Neural cell (in vitro differentiated cells): ENCODE measurements at regions not wholly inside any gene's neighbourhood (a gene's known extent, or its start where the extent isn't known, plus 50 kb on each side); places are given as distances from the start of the nearest gene placed in this dataset.

Experiments
- H2AFZ ChIP-seq: fragments of 200-600, 300-800 bp; sonication (generic), shearing (Covaris generic); 2 replicates; pipeline ENCODE4 v1.6.0; 2014; ENCODE audit warnings: low read depth, mild to moderate bottlenecking, antibody characterized with exemption, low read length, moderate library complexity
- H3F3A ChIP-seq: fragments of 200-600 bp; shearing (Covaris generic); 2 replicates; pipeline ENCODE4 v1.6.1; 2016; ENCODE audit warnings: mild to moderate bottlenecking, moderate library complexity, mixed read lengths, antibody characterized with exemption, low read length; ENCODE audit not compliant: insufficient read depth, poor library complexity, severe bottlenecking
- H3K27ac ChIP-seq: fragments of 200-600, 300-800 bp; sonication (generic), shearing (Covaris generic); 2 replicates; pipeline ENCODE4 v1.5.1; 2014; ENCODE audit warnings: mild to moderate bottlenecking, low read length, moderate library complexity
- H3K27me3 ChIP-seq: fragments of 300-800, 200-600 bp; sonication (generic), shearing (Covaris generic); 2 replicates; pipeline ENCODE4 v1.6.0; 2014; ENCODE audit warnings: mild to moderate bottlenecking, low read depth, low read length, moderate library complexity; ENCODE audit not compliant: insufficient read depth
- H3K36me3 ChIP-seq: fragments of 300-800, 200-600 bp; sonication (generic), shearing (Covaris generic); 2 replicates; pipeline ENCODE4 v1.5.1; 2014; ENCODE audit warnings: mild to moderate bottlenecking, antibody characterized with exemption, low read length, moderate library complexity; ENCODE audit not compliant: insufficient read depth
- H3K4me2 ChIP-seq: fragments of 300-800, 200-600 bp; sonication (generic), shearing (Covaris generic); 2 replicates; pipeline ENCODE4 v1.6.0; 2014; ENCODE audit warnings: mild to moderate bottlenecking, low read length
- H3K4me3 ChIP-seq: fragments of 300-800, 200-600 bp; sonication (generic), shearing (Covaris generic); 2 replicates; pipeline ENCODE4 v1.5.1; 2014; ENCODE audit warnings: mild to moderate bottlenecking, low read length, moderate library complexity
- H3K79me2 ChIP-seq: fragments of 200-600 bp; shearing (Covaris generic); replicated peaks from 2 replicates; pipeline ENCODE4 v1.6.0; 2014; ENCODE audit warnings: mild to moderate bottlenecking, low read length, moderate library complexity; ENCODE audit not compliant: insufficient read depth
- H3K9ac ChIP-seq: fragments of 300-800, 200-600 bp; sonication (generic), shearing (Covaris generic); 2 replicates; pipeline ENCODE4 v1.6.1; 2016; ENCODE audit warnings: mild to moderate bottlenecking, low read length, mixed read lengths
- H3K9me2 ChIP-seq: fragments of 200-600 bp; shearing (Covaris generic); 2 replicates; pipeline ENCODE4 v1.6.1; 2016; ENCODE audit warnings: mild to moderate bottlenecking, low read length, mixed read lengths; ENCODE audit not compliant: insufficient read depth
- H3K9me3 ChIP-seq: fragments of 200-600, 300-800 bp; sonication (generic), shearing (Covaris generic); 2 replicates; pipeline ENCODE4 v1.6.1; 2016; ENCODE audit warnings: mild to moderate bottlenecking, mixed run types, low read length, moderate library complexity, mixed read lengths
- H4K20me1 ChIP-seq: fragments of 200-600 bp; shearing (Covaris generic); 2 replicates; pipeline ENCODE4 v1.6.1; 2016; ENCODE audit warnings: mild to moderate bottlenecking, mixed run types; ENCODE audit not compliant: insufficient read depth
- EP300 ChIP-seq: fragments of 450-650 bp; conservative IDR thresholded peaks from 2 replicates; pipeline ENCODE4 v1.6.1; 2014; ENCODE audit warnings: antibody characterized with exemption, mild to moderate bottlenecking, moderate library complexity; ENCODE audit not compliant: poor library complexity, severe bottlenecking
- EZH2 ChIP-seq: fragments of 200-600, 300-800 bp; shearing (Covaris generic), sonication (generic); IDR thresholded peaks from 2 replicates; pipeline ENCODE4 v1.6.1; 2014; ENCODE audit warnings: antibody characterized with exemption, low read length, borderline replicate concordance, mild to moderate bottlenecking; ENCODE audit not compliant: insufficient read depth, poor library complexity, severe bottlenecking
- MXI1 ChIP-seq: fragments of 450-650 bp; conservative IDR thresholded peaks from 2 replicates; pipeline ENCODE4 v1.6.1; 2014; ENCODE audit warnings: antibody characterized with exemption, mild to moderate bottlenecking; ENCODE audit not compliant: poor library complexity, severe bottlenecking
- POLR2AphosphoS5 ChIP-seq: IDR thresholded peaks from 2 replicates; pipeline ENCODE4 v1.6.1; 2012
- RAD21 ChIP-seq: fragments of 450-650 bp; conservative IDR thresholded peaks from 2 replicates; pipeline ENCODE4 v1.6.1; 2014; ENCODE audit warnings: antibody characterized with exemption, mild to moderate bottlenecking, moderate library complexity
- REST ChIP-seq: IDR thresholded peaks from 2 replicates; pipeline ENCODE4 v1.6.1; 2012; ENCODE audit warnings: borderline replicate concordance
- SMC3 ChIP-seq: fragments of 450-650 bp; conservative IDR thresholded peaks from 2 replicates; pipeline ENCODE4 v1.6.1; 2014; ENCODE audit warnings: antibody characterized with exemption, mild to moderate bottlenecking, moderate library complexity; ENCODE audit not compliant: poor library complexity
- TAF1 ChIP-seq: IDR thresholded peaks from 2 replicates; pipeline ENCODE4 v1.6.1; 2012; ENCODE audit warnings: low read depth
- TF ChIP-seq, protein P1 (sequence below): fragments of 450-650 bp; IDR thresholded peaks from 2 replicates; pipeline ENCODE4 v1.5.1; 2014; ENCODE audit warnings: antibody characterized with exemption, mild to moderate bottlenecking, moderate library complexity; ENCODE audit not compliant: poor library complexity, severe bottlenecking

- H3K4me3 ChIP-seq: no peak overlapping the region
Measured at GRCh38 chr3:117103675-117104074, 394.1 kb downstream of the TUSC7 start.

DNA sequence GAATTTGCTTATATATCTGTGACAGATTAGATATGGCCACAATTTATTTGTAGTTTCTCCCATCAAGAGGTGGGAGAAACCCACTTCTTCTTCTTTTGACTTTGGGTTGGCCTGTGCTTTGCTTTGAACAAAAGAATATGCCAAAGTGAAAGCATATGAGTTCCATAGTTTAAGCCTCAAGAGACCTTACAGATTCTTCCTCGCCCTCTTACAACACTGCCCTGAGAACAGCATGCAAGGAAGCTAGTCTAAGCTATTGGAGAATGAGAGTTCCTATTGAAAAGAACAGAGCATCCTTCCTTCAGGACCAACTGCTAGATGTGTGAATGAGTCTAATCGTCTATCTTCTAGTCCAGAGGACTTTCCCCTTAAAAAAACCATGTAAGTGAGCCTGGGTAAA, 394.8 kb downstream of the TUSC7 start:
- Histone ChIP-seq H3K4me3 (no peak overlapping the region), H4K20me1 (no peaks in the 10 kb centered on the region), H3K9me3 (no peaks in the 10 kb centered on the region), H3K36me3 (no peaks in the 10 kb centered on the region), H3K79me2 (no peaks in the 10 kb centered on the region), H3K4me2 (no peak overlapping the region), H3F3A (no peaks in the 10 kb centered on the region), H3K9ac (no peak overlapping the region), H3K27ac (no peak overlapping the region), H3K9me2 (no peaks in the 10 kb centered on the region), H3K27me3 (no peaks in the 10 kb centered on the region), H2AFZ (no peak overlapping the region)
- TF ChIP-seq SMC3 (no peak), EZH2 (no peak), POLR2AphosphoS5 (no peak), TAF1 (no peak), RAD21 (no peak), REST (no peak), EP300 (no peak), MXI1 (no peak)
- TF ChIP-seq, protein P1, sequence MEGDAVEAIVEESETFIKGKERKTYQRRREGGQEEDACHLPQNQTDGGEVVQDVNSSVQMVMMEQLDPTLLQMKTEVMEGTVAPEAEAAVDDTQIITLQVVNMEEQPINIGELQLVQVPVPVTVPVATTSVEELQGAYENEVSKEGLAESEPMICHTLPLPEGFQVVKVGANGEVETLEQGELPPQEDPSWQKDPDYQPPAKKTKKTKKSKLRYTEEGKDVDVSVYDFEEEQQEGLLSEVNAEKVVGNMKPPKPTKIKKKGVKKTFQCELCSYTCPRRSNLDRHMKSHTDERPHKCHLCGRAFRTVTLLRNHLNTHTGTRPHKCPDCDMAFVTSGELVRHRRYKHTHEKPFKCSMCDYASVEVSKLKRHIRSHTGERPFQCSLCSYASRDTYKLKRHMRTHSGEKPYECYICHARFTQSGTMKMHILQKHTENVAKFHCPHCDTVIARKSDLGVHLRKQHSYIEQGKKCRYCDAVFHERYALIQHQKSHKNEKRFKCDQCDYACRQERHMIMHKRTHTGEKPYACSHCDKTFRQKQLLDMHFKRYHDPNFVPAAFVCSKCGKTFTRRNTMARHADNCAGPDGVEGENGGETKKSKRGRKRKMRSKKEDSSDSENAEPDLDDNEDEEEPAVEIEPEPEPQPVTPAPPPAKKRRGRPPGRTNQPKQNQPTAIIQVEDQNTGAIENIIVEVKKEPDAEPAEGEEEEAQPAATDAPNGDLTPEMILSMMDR: no peak

More at GRCh38 chr3:117103675-117104074, 394.1 kb downstream of the TUSC7 start:
- H3K79me2 ChIP-seq: no peaks in the 10 kb centered on the region
- no peaks in the 10 kb centered on the region for H4K20me1 ChIP-seq
- H2AFZ ChIP-seq: no peak overlapping the region
- no peaks in the 10 kb centered on the region for H3F3A ChIP-seq
- no peak overlapping the region for H3K4me2 ChIP-seq
- no peak for TF ChIP-seq EZH2
- no peak for TF ChIP-seq MXI1
- TF ChIP-seq REST: no peak
- TF ChIP-seq, protein P1: no peak
- no peak for TF ChIP-seq EP300
- TF ChIP-seq RAD21: no peak
- no peak for TF ChIP-seq SMC3
- TF ChIP-seq POLR2AphosphoS5: no peak
- TF ChIP-seq TAF1: no peak
- no peak overlapping the region for H3K27ac ChIP-seq
- H3K36me3 ChIP-seq: no peaks in the 10 kb centered on the region
- H3K27me3 ChIP-seq: no peaks in the 10 kb centered on the region
- no peak overlapping the region for H3K9ac ChIP-seq
- H3K9me2 ChIP-seq: no peaks in the 10 kb centered on the region
- H3K9me3 ChIP-seq: no peaks in the 10 kb centered on the region
